WTC11 (cell line): ENCODE measurements at regions not wholly inside any gene's neighbourhood (a gene's known extent, or its start where the extent isn't known, plus 50 kb on each side); places are given as distances from the start of the nearest gene placed in this dataset.

Source experiments
- ATAC-seq: fragments of 200-7000 bp; cut with Tn5 transposase; 2 replicates; pipeline ENCODE4 v1.10.0; 2021; ENCODE audit warnings: mild to moderate bottlenecking, moderate library complexity
- CTCF ChIA-PET: fragments of 300-600 bp; sonication (Branson Sonifier 250); formaldehyde crosslinking; loops from one replicate; lab custom pipeline; 2021; ENCODE audit warnings: antibody characterized with exemption; lab: Charles Lee
- POLR2A ChIA-PET: fragments of 350-600 bp; sonication (Branson Sonifier 250); formaldehyde crosslinking; loops from one replicate; lab custom pipeline; 2021; ENCODE audit warnings: antibody characterized with exemption; lab: Charles Lee
- DNase-seq: peaks from one replicate; pipeline ENCODE4 v3.0.0; 2021; ENCODE audit warnings: low spot score
- H3K27ac Mint-ChIP-seq: 2 replicates; pipeline ENCODE4 v1.8.0; 2021; ENCODE audit warnings: mixed read lengths
- H3K27me3 Mint-ChIP-seq: 2 replicates; pipeline ENCODE4 v1.8.0; 2021; ENCODE audit warnings: low read depth, mild to moderate bottlenecking, moderate library complexity, mixed read lengths
- H3K36me3 Mint-ChIP-seq: 2 replicates; pipeline ENCODE4 v1.8.0; 2021; ENCODE audit warnings: mixed read lengths
- H3K4me1 Mint-ChIP-seq: 2 replicates; pipeline ENCODE4 v1.8.0; 2022; ENCODE audit warnings: mixed read lengths
- H3K4me3 Mint-ChIP-seq: 2 replicates; pipeline ENCODE4 v1.8.0; 2021; ENCODE audit warnings: mild to moderate bottlenecking, moderate library complexity, mixed read lengths
- H3K9me3 Mint-ChIP-seq: 2 replicates; pipeline ENCODE4 v1.8.0; 2021; ENCODE audit warnings: mixed read lengths
- CREB1 ChIP-seq: sonication (generic); formaldehyde crosslinking; IDR thresholded peaks from 2 replicates; pipeline ENCODE4 v1.8.0; 2023; ENCODE audit warnings: mild to moderate bottlenecking, missing genetic modification reagents
- ELF4 ChIP-seq: sonication (generic); formaldehyde crosslinking; IDR thresholded peaks from 2 replicates; pipeline ENCODE4 v1.8.1; 2022; ENCODE audit warnings: low read depth, mild to moderate bottlenecking, moderate library complexity, missing genetic modification reagents
- HMGA2 ChIP-seq: fragments of 250-450 bp; sonication (Bioruptor Pico); IDR thresholded peaks from 2 replicates; pipeline ENCODE4 v1.4.0; 2021; ENCODE audit warnings: mild to moderate bottlenecking, moderate library complexity
- MYBL2 ChIP-seq: sonication (generic); formaldehyde crosslinking; IDR thresholded peaks from 2 replicates; pipeline ENCODE4 v1.8.1; 2023; ENCODE audit warnings: mild to moderate bottlenecking, moderate library complexity, missing genetic modification reagents
- NR3C1 ChIP-seq: sonication (generic); formaldehyde crosslinking; conservative IDR thresholded peaks from 2 replicates; pipeline ENCODE4 v1.8.1; 2023; ENCODE audit warnings: low read depth, mild to moderate bottlenecking, missing genetic modification reagents
- SMAD3 ChIP-seq: sonication (generic); formaldehyde crosslinking; IDR thresholded peaks from 2 replicates; pipeline ENCODE4 v1.8.0; 2022; ENCODE audit warnings: missing genetic modification reagents, mild to moderate bottlenecking, borderline replicate concordance
- SOX15 ChIP-seq: fragments of 250-450 bp; sonication (Bioruptor Pico); IDR thresholded peaks from 2 replicates; pipeline ENCODE4 v1.9.0; 2021; ENCODE audit warnings: mild to moderate bottlenecking
- TCF7 ChIP-seq: sonication (generic); formaldehyde crosslinking; IDR thresholded peaks from 2 replicates; pipeline ENCODE4 v1.8.0; 2022; ENCODE audit warnings: mild to moderate bottlenecking, low read depth, missing genetic modification reagents, moderate library complexity
- TEAD1 ChIP-seq: sonication (generic); formaldehyde crosslinking; IDR thresholded peaks from 2 replicates; pipeline ENCODE4 v1.8.0; 2022; ENCODE audit warnings: mild to moderate bottlenecking, missing genetic modification reagents
- ZNF138 ChIP-seq: sonication (generic); formaldehyde crosslinking; conservative IDR thresholded peaks from 2 replicates; pipeline ENCODE4 v1.8.1; 2022; ENCODE audit warnings: mild to moderate bottlenecking, moderate library complexity, missing genetic modification reagents
- ZNF317 ChIP-seq: sonication (generic); formaldehyde crosslinking; IDR thresholded peaks from 2 replicates; pipeline ENCODE4 v1.8.1; 2023; ENCODE audit warnings: low read depth, mild to moderate bottlenecking, moderate library complexity, missing genetic modification reagents, borderline replicate concordance
- ZNF416 ChIP-seq: fragments of 250-450 bp; sonication (Bioruptor Pico); IDR thresholded peaks from 2 replicates; pipeline ENCODE4 v1.9.0; 2021; ENCODE audit warnings: mild to moderate bottlenecking, inconsistent platforms
- TF ChIP-seq, protein P1 (sequence below): sonication (generic); formaldehyde crosslinking; IDR thresholded peaks from 2 replicates; pipeline ENCODE4 v1.8.1; 2023; ENCODE audit warnings: mild to moderate bottlenecking, missing genetic modification reagents, borderline replicate concordance
- TF ChIP-seq, protein P2 (sequence below): sonication (generic); formaldehyde crosslinking; conservative IDR thresholded peaks from 2 replicates; pipeline ENCODE4 v1.8.1; 2022; ENCODE audit warnings: mild to moderate bottlenecking, missing genetic modification reagents
- TF ChIP-seq, protein P3 (sequence below): sonication (generic); formaldehyde crosslinking; IDR thresholded peaks from 2 replicates; pipeline ENCODE4 v1.8.0; 2023; ENCODE audit warnings: missing genetic modification reagents, mild to moderate bottlenecking, borderline replicate concordance
- TF ChIP-seq, protein P4 (sequence below): sonication (generic); formaldehyde crosslinking; IDR thresholded peaks from 2 replicates; pipeline ENCODE4 v1.8.1; 2023; ENCODE audit warnings: mild to moderate bottlenecking, missing genetic modification reagents
- TF ChIP-seq, protein P5 (sequence below): fragments of 200-600 bp; IDR thresholded peaks from 2 replicates; pipeline ENCODE4 v1.8.0; 2022; ENCODE audit warnings: antibody characterized with exemption
- TF ChIP-seq, protein P6 (sequence below): fragments of 250-450 bp; sonication (Bioruptor Pico); conservative IDR thresholded peaks from 2 replicates; pipeline ENCODE4 v1.9.0; 2021; ENCODE audit warnings: mild to moderate bottlenecking
- TF ChIP-seq, protein P7 (sequence below): fragments of 250-450 bp; sonication (Bioruptor Pico); IDR thresholded peaks from 2 replicates; pipeline ENCODE4 v1.9.0; 2021; ENCODE audit warnings: moderate library complexity, mild to moderate bottlenecking, inconsistent platforms, borderline replicate concordance
- TF ChIP-seq, protein P8 (sequence below): sonication (generic); formaldehyde crosslinking; IDR thresholded peaks from 2 replicates; pipeline ENCODE4 v1.8.1; 2022; ENCODE audit warnings: mild to moderate bottlenecking, moderate library complexity, missing genetic modification reagents

DNA sequence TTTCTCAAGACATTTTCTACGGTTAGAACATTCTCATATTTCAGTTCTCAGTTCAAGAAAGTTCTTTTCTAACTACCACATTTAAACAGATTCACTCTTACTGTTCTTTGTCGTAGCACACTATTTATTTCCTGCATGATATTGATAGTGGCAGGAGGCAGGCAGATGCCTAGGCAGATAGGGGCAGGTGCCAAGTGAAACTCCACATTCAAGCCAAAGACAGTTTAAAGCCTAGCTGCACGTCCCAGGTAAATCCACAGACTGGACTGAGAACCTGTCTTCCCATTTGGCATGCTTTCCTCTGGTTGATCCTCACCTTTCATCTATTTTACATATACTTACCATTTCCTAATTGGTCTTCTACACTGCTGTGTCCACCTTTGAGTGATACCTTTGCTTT, 359.3 kb downstream of the TMX3 start (continued):
- TF ChIP-seq, protein P1, sequence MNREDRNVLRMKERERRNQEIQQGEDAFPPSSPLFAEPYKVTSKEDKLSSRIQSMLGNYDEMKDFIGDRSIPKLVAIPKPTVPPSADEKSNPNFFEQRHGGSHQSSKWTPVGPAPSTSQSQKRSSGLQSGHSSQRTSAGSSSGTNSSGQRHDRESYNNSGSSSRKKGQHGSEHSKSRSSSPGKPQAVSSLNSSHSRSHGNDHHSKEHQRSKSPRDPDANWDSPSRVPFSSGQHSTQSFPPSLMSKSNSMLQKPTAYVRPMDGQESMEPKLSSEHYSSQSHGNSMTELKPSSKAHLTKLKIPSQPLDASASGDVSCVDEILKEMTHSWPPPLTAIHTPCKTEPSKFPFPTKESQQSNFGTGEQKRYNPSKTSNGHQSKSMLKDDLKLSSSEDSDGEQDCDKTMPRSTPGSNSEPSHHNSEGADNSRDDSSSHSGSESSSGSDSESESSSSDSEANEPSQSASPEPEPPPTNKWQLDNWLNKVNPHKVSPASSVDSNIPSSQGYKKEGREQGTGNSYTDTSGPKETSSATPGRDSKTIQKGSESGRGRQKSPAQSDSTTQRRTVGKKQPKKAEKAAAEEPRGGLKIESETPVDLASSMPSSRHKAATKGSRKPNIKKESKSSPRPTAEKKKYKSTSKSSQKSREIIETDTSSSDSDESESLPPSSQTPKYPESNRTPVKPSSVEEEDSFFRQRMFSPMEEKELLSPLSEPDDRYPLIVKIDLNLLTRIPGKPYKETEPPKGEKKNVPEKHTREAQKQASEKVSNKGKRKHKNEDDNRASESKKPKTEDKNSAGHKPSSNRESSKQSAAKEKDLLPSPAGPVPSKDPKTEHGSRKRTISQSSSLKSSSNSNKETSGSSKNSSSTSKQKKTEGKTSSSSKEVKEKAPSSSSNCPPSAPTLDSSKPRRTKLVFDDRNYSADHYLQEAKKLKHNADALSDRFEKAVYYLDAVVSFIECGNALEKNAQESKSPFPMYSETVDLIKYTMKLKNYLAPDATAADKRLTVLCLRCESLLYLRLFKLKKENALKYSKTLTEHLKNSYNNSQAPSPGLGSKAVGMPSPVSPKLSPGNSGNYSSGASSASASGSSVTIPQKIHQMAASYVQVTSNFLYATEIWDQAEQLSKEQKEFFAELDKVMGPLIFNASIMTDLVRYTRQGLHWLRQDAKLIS (CRISPR knock-in tag): no peak
- TF ChIP-seq TEAD1 (CRISPR knock-in tag): no peak
- no peak for TF ChIP-seq SOX15
- TF ChIP-seq CREB1: no peak
- TF ChIP-seq TCF7 (CRISPR knock-in tag): no peak
- TF ChIP-seq, protein P2, sequence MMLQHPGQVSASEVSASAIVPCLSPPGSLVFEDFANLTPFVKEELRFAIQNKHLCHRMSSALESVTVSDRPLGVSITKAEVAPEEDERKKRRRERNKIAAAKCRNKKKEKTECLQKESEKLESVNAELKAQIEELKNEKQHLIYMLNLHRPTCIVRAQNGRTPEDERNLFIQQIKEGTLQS (CRISPR knock-in tag): no peak
- TF ChIP-seq, protein P3, sequence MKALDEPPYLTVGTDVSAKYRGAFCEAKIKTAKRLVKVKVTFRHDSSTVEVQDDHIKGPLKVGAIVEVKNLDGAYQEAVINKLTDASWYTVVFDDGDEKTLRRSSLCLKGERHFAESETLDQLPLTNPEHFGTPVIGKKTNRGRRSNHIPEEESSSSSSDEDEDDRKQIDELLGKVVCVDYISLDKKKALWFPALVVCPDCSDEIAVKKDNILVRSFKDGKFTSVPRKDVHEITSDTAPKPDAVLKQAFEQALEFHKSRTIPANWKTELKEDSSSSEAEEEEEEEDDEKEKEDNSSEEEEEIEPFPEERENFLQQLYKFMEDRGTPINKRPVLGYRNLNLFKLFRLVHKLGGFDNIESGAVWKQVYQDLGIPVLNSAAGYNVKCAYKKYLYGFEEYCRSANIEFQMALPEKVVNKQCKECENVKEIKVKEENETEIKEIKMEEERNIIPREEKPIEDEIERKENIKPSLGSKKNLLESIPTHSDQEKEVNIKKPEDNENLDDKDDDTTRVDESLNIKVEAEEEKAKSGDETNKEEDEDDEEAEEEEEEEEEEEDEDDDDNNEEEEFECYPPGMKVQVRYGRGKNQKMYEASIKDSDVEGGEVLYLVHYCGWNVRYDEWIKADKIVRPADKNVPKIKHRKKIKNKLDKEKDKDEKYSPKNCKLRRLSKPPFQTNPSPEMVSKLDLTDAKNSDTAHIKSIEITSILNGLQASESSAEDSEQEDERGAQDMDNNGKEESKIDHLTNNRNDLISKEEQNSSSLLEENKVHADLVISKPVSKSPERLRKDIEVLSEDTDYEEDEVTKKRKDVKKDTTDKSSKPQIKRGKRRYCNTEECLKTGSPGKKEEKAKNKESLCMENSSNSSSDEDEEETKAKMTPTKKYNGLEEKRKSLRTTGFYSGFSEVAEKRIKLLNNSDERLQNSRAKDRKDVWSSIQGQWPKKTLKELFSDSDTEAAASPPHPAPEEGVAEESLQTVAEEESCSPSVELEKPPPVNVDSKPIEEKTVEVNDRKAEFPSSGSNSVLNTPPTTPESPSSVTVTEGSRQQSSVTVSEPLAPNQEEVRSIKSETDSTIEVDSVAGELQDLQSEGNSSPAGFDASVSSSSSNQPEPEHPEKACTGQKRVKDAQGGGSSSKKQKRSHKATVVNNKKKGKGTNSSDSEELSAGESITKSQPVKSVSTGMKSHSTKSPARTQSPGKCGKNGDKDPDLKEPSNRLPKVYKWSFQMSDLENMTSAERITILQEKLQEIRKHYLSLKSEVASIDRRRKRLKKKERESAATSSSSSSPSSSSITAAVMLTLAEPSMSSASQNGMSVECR (CRISPR knock-in tag): no peak
- no peak for TF ChIP-seq ZNF416 (CRISPR knock-in tag)

DNA sequence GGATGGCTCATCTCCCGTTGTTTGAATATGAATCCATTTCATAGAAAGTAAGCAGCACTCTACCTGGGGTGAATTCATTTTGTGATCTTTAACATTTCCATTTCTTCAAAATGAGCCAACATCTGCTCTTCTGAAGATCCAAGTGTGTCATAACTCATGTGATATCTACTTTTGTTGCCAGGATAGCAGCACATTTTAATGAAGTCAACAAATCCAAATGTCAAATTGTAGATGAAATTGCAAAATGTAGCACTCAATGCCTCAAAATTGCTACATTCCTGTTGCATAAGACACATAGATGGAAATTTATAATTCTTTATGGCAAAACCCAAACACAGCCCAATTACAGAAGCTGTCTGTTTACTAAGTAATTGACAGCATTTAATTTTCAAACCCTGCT, 360.7 kb downstream of the TMX3 start:
- DNase-seq: no peak
- POLR2A ChIA-PET: no interaction called here
- peaks cover 69% of the 10 kb centered on the region for H3K9me3 Mint-ChIP-seq
- TF ChIP-seq ZNF317 (no peak), MYBL2 (CRISPR knock-in tag) (no peak), HMGA2 (no peak), NR3C1 (no peak), CREB1 (no peak), SMAD3 (no peak), ZNF138 (no peak), ELF4 (CRISPR knock-in tag) (no peak)
- TF ChIP-seq, protein P4, sequence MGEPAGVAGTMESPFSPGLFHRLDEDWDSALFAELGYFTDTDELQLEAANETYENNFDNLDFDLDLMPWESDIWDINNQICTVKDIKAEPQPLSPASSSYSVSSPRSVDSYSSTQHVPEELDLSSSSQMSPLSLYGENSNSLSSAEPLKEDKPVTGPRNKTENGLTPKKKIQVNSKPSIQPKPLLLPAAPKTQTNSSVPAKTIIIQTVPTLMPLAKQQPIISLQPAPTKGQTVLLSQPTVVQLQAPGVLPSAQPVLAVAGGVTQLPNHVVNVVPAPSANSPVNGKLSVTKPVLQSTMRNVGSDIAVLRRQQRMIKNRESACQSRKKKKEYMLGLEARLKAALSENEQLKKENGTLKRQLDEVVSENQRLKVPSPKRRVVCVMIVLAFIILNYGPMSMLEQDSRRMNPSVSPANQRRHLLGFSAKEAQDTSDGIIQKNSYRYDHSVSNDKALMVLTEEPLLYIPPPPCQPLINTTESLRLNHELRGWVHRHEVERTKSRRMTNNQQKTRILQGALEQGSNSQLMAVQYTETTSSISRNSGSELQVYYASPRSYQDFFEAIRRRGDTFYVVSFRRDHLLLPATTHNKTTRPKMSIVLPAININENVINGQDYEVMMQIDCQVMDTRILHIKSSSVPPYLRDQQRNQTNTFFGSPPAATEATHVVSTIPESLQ (CRISPR knock-in tag): no peak
- TF ChIP-seq, protein P5, sequence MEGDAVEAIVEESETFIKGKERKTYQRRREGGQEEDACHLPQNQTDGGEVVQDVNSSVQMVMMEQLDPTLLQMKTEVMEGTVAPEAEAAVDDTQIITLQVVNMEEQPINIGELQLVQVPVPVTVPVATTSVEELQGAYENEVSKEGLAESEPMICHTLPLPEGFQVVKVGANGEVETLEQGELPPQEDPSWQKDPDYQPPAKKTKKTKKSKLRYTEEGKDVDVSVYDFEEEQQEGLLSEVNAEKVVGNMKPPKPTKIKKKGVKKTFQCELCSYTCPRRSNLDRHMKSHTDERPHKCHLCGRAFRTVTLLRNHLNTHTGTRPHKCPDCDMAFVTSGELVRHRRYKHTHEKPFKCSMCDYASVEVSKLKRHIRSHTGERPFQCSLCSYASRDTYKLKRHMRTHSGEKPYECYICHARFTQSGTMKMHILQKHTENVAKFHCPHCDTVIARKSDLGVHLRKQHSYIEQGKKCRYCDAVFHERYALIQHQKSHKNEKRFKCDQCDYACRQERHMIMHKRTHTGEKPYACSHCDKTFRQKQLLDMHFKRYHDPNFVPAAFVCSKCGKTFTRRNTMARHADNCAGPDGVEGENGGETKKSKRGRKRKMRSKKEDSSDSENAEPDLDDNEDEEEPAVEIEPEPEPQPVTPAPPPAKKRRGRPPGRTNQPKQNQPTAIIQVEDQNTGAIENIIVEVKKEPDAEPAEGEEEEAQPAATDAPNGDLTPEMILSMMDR: no peak
- TF ChIP-seq, protein P6, sequence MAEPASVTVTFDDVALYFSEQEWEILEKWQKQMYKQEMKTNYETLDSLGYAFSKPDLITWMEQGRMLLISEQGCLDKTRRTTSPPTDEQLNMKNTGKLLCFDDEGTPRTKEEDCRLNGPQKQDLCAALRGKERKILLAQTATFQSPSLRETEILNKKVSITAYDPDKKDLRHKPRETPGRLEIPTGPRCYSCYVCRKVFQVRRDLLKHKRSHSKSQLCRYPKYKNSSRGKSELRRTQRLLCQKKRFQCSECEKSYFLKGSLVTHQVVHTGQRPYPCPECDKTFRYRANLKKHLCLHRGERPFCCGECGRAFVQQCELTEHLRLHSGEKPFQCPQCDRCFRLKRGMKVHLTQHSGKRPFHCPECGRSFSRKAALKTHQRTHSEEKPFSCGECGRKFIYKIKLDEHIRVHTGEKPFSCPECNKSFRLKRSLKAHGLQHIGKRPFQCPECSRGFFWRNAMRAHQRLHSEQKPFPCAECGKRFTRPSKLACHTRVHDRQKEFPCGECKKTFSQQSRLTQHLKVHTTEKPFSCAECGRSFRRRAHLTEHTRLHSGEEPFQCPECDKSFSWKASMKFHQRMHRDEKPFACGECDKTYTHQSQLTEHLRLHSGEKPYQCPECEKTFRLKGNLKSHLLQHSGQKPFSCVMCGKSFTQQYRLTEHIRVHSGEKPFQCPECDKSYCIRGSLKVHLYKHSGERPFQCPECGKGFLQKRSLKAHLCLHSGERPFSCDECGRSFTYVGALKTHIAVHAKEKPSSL: no peak
- TF ChIP-seq, protein P7, sequence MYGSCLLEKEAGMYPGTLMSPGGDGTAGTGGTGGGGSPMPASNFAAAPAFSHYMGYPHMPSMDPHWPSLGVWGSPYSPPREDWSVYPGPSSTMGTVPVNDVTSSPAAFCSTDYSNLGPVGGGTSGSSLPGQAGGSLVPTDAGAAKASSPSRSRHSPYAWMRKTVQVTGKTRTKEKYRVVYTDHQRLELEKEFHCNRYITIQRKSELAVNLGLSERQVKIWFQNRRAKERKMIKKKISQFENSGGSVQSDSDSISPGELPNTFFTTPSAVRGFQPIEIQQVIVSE (CRISPR knock-in tag): no peak
- TF ChIP-seq, protein P8, sequence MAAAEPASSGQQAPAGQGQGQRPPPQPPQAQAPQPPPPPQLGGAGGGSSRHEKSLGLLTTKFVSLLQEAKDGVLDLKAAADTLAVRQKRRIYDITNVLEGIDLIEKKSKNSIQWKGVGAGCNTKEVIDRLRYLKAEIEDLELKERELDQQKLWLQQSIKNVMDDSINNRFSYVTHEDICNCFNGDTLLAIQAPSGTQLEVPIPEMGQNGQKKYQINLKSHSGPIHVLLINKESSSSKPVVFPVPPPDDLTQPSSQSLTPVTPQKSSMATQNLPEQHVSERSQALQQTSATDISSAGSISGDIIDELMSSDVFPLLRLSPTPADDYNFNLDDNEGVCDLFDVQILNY: no peak
- TF ChIP-seq, all 79 proteins: peak for 0
- 0 out of 2 replicates have a peak, but pooled peaks cover 3% of the 10 kb centered on the region for H3K4me1 Mint-ChIP-seq
- no peak overlapping the region for H3K27ac Mint-ChIP-seq
- no peak overlapping the region for H3K4me3 Mint-ChIP-seq
- H3K36me3 Mint-ChIP-seq: peaks cover 38% of the 10 kb centered on the region
- CTCF ChIA-PET: no interaction called here
- no peak for ATAC-seq
- no peaks in the 10 kb centered on the region; the same call in 1 of the 2 replicates for H3K27me3 Mint-ChIP-seq
